K562 (cell line): ENCODE measurements at regions not wholly inside any gene's neighbourhood (a gene's known extent, or its start where the extent isn't known, plus 50 kb on each side); places are given as distances from the start of the nearest gene placed in this dataset.

Experiments
- ATAC-seq: fragments of 200-7000 bp; cut with Tn5 transposase; 3 replicates; pipeline ENCODE4 v1.9.1; 2020; ENCODE audit warnings: moderate library complexity
- BruUV-seq: library from RNA; stranded (reverse); fragments of 400-500 nt; replicated peaks from 2 replicates; lab custom pipeline; 2021; lab: Mats Ljungman, UMichigan
- CTCF ChIA-PET: fragments of 300-600 bp; formaldehyde crosslinking; extraction: SDS; loops from one replicate; lab custom pipeline; 2021; ENCODE audit warnings: low intra/inter-chr PET ratio; lab: Yijun Ruan, JAX
- POLR2A ChIA-PET: fragments of 300-600, 350-650 bp; sonication (Branson Sonifier 250); formaldehyde crosslinking; extraction: SDS; loops from one replicate; lab custom pipeline; 2021; ENCODE audit warnings: antibody characterized with exemption, inconsistent platforms; lab: Yijun Ruan, JAX
- DNase-seq, 4 experiments: peaks; one replicate each; pipeline versions ENCODE4 v3.0.0 to v3.0.0-alpha.2; 2011 to 2018; ENCODE audit warnings: low spot score in 3 of 4, mixed read lengths in 3 of 4; ENCODE audit errors: extremely low read depth in 1 of 4
- FAIRE-seq: peaks from 2 replicates; lab custom pipeline; 2011; peaks lifted over from hg19 to GRCh38; lab: Jason Lieb, UNC
- H2AFZ ChIP-seq: 2 replicates; pipeline ENCODE4 v1.6.0; 2011; ENCODE audit warnings: low read depth, low read length, control low read depth, inconsistent platforms
- H3K27ac ChIP-seq: fragments of 200-600 bp; 3 replicates; pipeline ENCODE4 v1.8.0; 2011; ENCODE audit warnings: low read depth, mild to moderate bottlenecking, control low read depth, inconsistent platforms, low read length, moderate library complexity, mixed read lengths; ENCODE audit errors: extremely low read depth
- H3K27me3 ChIP-seq, 2 experiments: fragments of 300-600 bp in 1 of 2; 2 replicates in 1 of 2; 3 replicates in 1 of 2; pipeline versions ENCODE4 v1.6.0 to v1.8.0; 2011; ENCODE audit warnings: inconsistent platforms in 2 of 2, low read length in 2 of 2, mild to moderate bottlenecking in 1 of 2, mixed read lengths in 1 of 2, moderate library complexity in 1 of 2; ENCODE audit not compliant: control insufficient read depth in 2 of 2, insufficient read depth in 2 of 2
- H3K36me3 ChIP-seq: fragments of 300-600 bp; 3 replicates; pipeline ENCODE4 v1.8.0; 2011; ENCODE audit warnings: mild to moderate bottlenecking, low read length, inconsistent platforms; ENCODE audit not compliant: control insufficient read depth, insufficient read depth
- H3K4me1 ChIP-seq, 2 experiments: fragments of 200-600 bp in 1 of 2; replicated peaks in 1 of 2; 2 replicates in 1 of 2; 3 replicates in 1 of 2; pipeline versions ENCODE4 v1.5.1 to v1.8.0; 2011; ENCODE audit warnings: inconsistent platforms in 2 of 2, low read length in 2 of 2, mild to moderate bottlenecking in 1 of 2, mixed read lengths in 1 of 2, moderate library complexity in 1 of 2; ENCODE audit not compliant: control insufficient read depth in 2 of 2, insufficient read depth in 2 of 2
- H3K4me2 ChIP-seq: 2 replicates; pipeline ENCODE4 v1.6.1; 2011; ENCODE audit warnings: low read length, control low read depth, inconsistent platforms, mixed read lengths; ENCODE audit not compliant: insufficient read depth
- H3K4me3 ChIP-seq: fragments of 200-600 bp; sonication (generic), shearing (Covaris generic); 2 replicates; pipeline ENCODE4 v1.5.1; 2016; ENCODE audit warnings: control low read depth, inconsistent platforms
- H3K79me2 ChIP-seq: fragments of 200-600 bp; 3 replicates; pipeline ENCODE4 v1.8.0; 2011; ENCODE audit warnings: low read length, inconsistent platforms; ENCODE audit not compliant: control insufficient read depth, insufficient read depth
- H3K9ac ChIP-seq, 2 experiments: 2 replicates each; pipeline versions ENCODE4 v1.6.0 to v1.6.1; 2011; ENCODE audit warnings: low read depth in 2 of 2, low read length in 2 of 2, control low read depth in 1 of 2, inconsistent platforms in 1 of 2, mild to moderate bottlenecking in 1 of 2, mixed read lengths in 1 of 2; ENCODE audit not compliant: insufficient read depth in 1 of 2
- H3K9me1 ChIP-seq: one replicate; pipeline ENCODE4 v1.6.0; 2011; ENCODE audit warnings: inconsistent platforms, mild to moderate bottlenecking, low read length, moderate library complexity; ENCODE audit not compliant: control insufficient read depth, insufficient read depth
- H3K9me3 ChIP-seq: replicated peaks from 2 replicates; pipeline ENCODE4 v1.5.1; 2011; ENCODE audit warnings: low read depth, low read length, inconsistent platforms; ENCODE audit not compliant: control insufficient read depth, insufficient read depth
- H4K20me1 ChIP-seq: replicated peaks from 2 replicates; pipeline ENCODE4 v1.6.1; 2011; ENCODE audit warnings: low read length, inconsistent platforms, mixed read lengths; ENCODE audit not compliant: control insufficient read depth, insufficient read depth
- CHAMP1 ChIP-seq: fragments of 450-650 bp; IDR thresholded peaks from 2 replicates; pipeline ENCODE4 v1.6.1; 2016; ENCODE audit warnings: mild to moderate bottlenecking
- DPF2 ChIP-seq: fragments of 450-650 bp; IDR thresholded peaks from 2 replicates; pipeline ENCODE4 v1.6.1; 2016
- ETS1 ChIP-seq: conservative IDR thresholded peaks from 2 replicates; pipeline ENCODE4 v1.6.1; 2011; ENCODE audit warnings: low read depth, mild to moderate bottlenecking, low read length; ENCODE audit not compliant: control insufficient read depth
- HOXB6 ChIP-seq: fragments of 250-450 bp; sonication (Bioruptor Pico); IDR thresholded peaks from 2 replicates; pipeline ENCODE4 v1.5.1; 2022; ENCODE audit warnings: mild to moderate bottlenecking, borderline replicate concordance
- JUN ChIP-seq, 2 experiments: sonication (generic) in 1 of 2; formaldehyde crosslinking in 1 of 2; IDR thresholded peaks; 2 replicates each; pipeline versions ENCODE4 v1.6.1 to v1.8.0; 2012 to 2022; ENCODE audit warnings: borderline replicate concordance in 2 of 2, mild to moderate bottlenecking in 2 of 2, improper control_type of control experiment in 1 of 2, low read depth in 1 of 2, low read length in 1 of 2, missing genetic modification reagents in 1 of 2
- RREB1 ChIP-seq: fragments of 250-450 bp; sonication (Bioruptor Pico); IDR thresholded peaks from 2 replicates; pipeline ENCODE4 v1.4.0; 2020
- SIX5 ChIP-seq, 2 experiments: IDR thresholded peaks; 2 replicates each; pipeline ENCODE4 v1.6.1; 2011; ENCODE audit warnings: low read length in 2 of 2, borderline replicate concordance in 1 of 2, low read depth in 1 of 2, mild to moderate bottlenecking in 1 of 2, moderate library complexity in 1 of 2; ENCODE audit not compliant: insufficient read depth in 1 of 2
- TEAD4 ChIP-seq, 2 experiments: sonication (generic) in 1 of 2; formaldehyde crosslinking in 1 of 2; IDR thresholded peaks; 2 replicates each; pipeline versions ENCODE4 v1.6.1 to v1.8.0; 2012 to 2022; ENCODE audit warnings: borderline replicate concordance in 1 of 2, inconsistent platforms in 1 of 2, low read length in 1 of 2, mild to moderate bottlenecking in 1 of 2, missing genetic modification reagents in 1 of 2
- ZNF408 ChIP-seq: fragments of 250-450 bp; sonication (Bioruptor Pico); IDR thresholded peaks from 2 replicates; pipeline ENCODE4 v1.4.0; 2020; ENCODE audit warnings: low read depth, mild to moderate bottlenecking, moderate library complexity
- ZNF707 ChIP-seq: fragments of 250-450 bp; sonication (Bioruptor Pico); conservative IDR thresholded peaks from 2 replicates; pipeline ENCODE4 v1.8.0; 2022; ENCODE audit warnings: inconsistent platforms, mild to moderate bottlenecking, moderate library complexity
- ZNF780A ChIP-seq: fragments of 250-450 bp; sonication (Bioruptor Pico); IDR thresholded peaks from 2 replicates; pipeline ENCODE4 v1.5.0; 2021; ENCODE audit warnings: mild to moderate bottlenecking
- WGBS: fragments of 100-300 bp; shearing (Covaris generic); methylation state at CpG from one replicate; pipeline ENCODE4 v1.1.6; 2016; ENCODE audit warnings: low coverage, mixed read lengths; ENCODE audit not compliant: insufficient coverage; ENCODE audit errors: missing lambda C conversion rate; 5-methylcytosine and 5-hydroxymethylcytosine counted together
- in situ Hi-C: fragments of 300-500 bp; cut with MboI; formaldehyde crosslinking; loops from 4 replicates; pipeline ENCODE4 v1.15.0; 2018; ENCODE audit warnings: inconsistent platforms, mixed read lengths
- intact Hi-C: fragments of 100-400 bp; cut with micrococcal nuclease; formaldehyde crosslinking; loops from 2 replicates; pipeline ENCODE4 v1.14.2; 2022

GRCh38 chr5:105922080-105922479 lies 1748.7 kb downstream of the EFNA5 start (continued):
- TF ChIP-seq CHAMP1 (no peak), ZNF780A (no peak), ETS1 (no peak), ZNF707 (CRISPR knock-in tag) (no peak)

- Histone ChIP-seq H3K27ac (no peak overlapping the region), H4K20me1 (no peaks in the 10 kb centered on the region), H3K9me1 (no peaks in the 10 kb centered on the region), H3K4me3 (no peak overlapping the region), H3K9ac (no peak overlapping the region), H3K4me2 (no peak overlapping the region), H3K79me2 (no peaks in the 10 kb centered on the region), H3K36me3 (no peaks in the 10 kb centered on the region), H3K27me3 (no peaks in the 10 kb centered on the region), H2AFZ (no peak overlapping the region), H3K9me3 (no peaks in the 10 kb centered on the region; the same call in 1 of the 2 replicates), H3K4me1 (no peaks in the 10 kb centered on the region)
- BruUV-seq: no TSS peak
- ChIA-PET CTCF (no interaction called here), POLR2A (no interaction called here)
- FAIRE-seq: no peak
- in situ Hi-C loops (no loop called here), intact Hi-C loops (no loop called here)
- ATAC-seq: no peak
- DNase-seq: no peak
- WGBS: 0% methylated on average over 1 of the region's 1 CpG
- no peak for TF ChIP-seq RREB1 (CRISPR knock-in tag)
- TF ChIP-seq ZNF408: no peak
- no peak for TF ChIP-seq JUN (IDR thresholded peaks at IDR 0.05; ENCODE audit: borderline replicate concordance, low read depth, low read length)
- no peak for TF ChIP-seq JUN (CRISPR knock-in tag; IDR thresholded peaks at IDR 0.05; ENCODE audit: borderline replicate concordance)
- no peak for TF ChIP-seq TEAD4 (IDR thresholded peaks at IDR 0.05; ENCODE audit: low read length)
- no peak for TF ChIP-seq TEAD4 (CRISPR knock-in tag; IDR thresholded peaks at IDR 0.05; ENCODE audit: borderline replicate concordance)
- TF ChIP-seq HOXB6 (CRISPR knock-in tag): no peak
- no peak for TF ChIP-seq DPF2
- no peak for TF ChIP-seq SIX5 (IDR thresholded peaks at IDR 0.05; ENCODE audit: borderline replicate concordance in 1 of 2, insufficient read depth in 1 of 2, low read depth in 1 of 2, low read length in 2 of 2)
Observed at GRCh38 chr5:105917189-105917588, 1753.5 kb downstream of the EFNA5 start.
